ENCODE measurements at regions not wholly inside any gene's neighbourhood (a gene's known extent, or its start where the extent isn't known, plus 50 kb on each side); places are given as distances from the start of the nearest gene placed in this dataset.

- Histone ChIP-seq H3K4me1 (no peaks in the 10 kb centered on the region), H3K36me3 (no peaks in the 10 kb centered on the region), H3K27ac (no peak overlapping the region), H3K9me3 (no peaks in the 10 kb centered on the region), H3K27me3 (no peaks in the 10 kb centered on the region), H3K4me3 (no peak overlapping the region)
- no peak for ATAC-seq
- WGBS, 2 donors (ENCODE audit: low coverage in 1 of 2), result 38% methylated on average over 1 of the region's 1 CpG; no CpG with 5 or more reads in 1 of the 2 donors
- TF ChIP-seq POLR2AphosphoS5 (IDR thresholded peaks at IDR 0.05) (peak; percentile 33), EP300 (IDR thresholded peaks at IDR 0.05) (no peak)
Measured at GRCh38 chr12:25757037-25757665, 201.3 kb upstream of the RASSF8 start.

GRCh38 chr12:25759752-25760151, 198.7 kb upstream of the RASSF8 start:
- H3K4me1 ChIP-seq, result no peaks in the 10 kb centered on the region
- no peak overlapping the region for H3K27ac ChIP-seq
- WGBS, 2 donors (ENCODE audit: low coverage in 1 of 2), result 80% methylated on average over 2 of the region's 2 CpGs
- no peaks in the 10 kb centered on the region for H3K9me3 ChIP-seq
- no peak overlapping the region for H3K4me3 ChIP-seq
- TF ChIP-seq EP300 (IDR thresholded peaks at IDR 0.05) (no peak), CTCF (IDR thresholded peaks at IDR 0.05) (no peak), POLR2A (IDR thresholded peaks at IDR 0.05) (no peak), POLR2AphosphoS5 (IDR thresholded peaks at IDR 0.05) (no peak)
- ATAC-seq, result no peak
- H3K27me3 ChIP-seq, result no peaks in the 10 kb centered on the region
- H3K36me3 ChIP-seq, result no peaks in the 10 kb centered on the region

GRCh38 chr12:25761356-25761755, 197.1 kb upstream of the RASSF8 start:
- no peaks in the 10 kb centered on the region for H3K4me1 ChIP-seq
- TF ChIP-seq CTCF (IDR thresholded peaks at IDR 0.05), result no peak
- WGBS, 2 donors (ENCODE audit: low coverage in 1 of 2), result 58 to 68% methylated on average over 3 of the region's 3 CpGs

DNA sequence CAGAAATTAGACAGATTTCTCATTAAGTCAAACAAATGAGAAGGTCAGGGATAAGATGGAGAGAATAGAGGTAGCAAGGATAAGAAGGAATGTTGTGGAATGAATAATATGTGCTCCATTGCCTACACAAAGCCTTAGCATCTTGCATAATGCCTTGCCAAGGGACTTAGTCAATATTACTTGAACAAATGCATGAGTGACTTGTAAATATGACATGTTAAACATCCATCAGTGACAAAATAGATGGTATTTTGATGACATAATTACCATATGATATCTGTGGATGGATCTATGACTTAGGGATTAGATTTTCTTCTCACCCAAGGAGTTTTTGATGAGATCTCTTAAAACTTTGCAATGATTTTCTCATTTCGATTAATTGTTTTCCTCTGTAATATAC, 194.1 kb upstream of the RASSF8 start:
- WGBS, 2 donors (ENCODE audit: low coverage in 1 of 2), result 89 to 100% methylated on average over 1 of the region's 1 CpG
- Histone ChIP-seq H3K9me3 (no peaks in the 10 kb centered on the region), H3K27me3 (no peaks in the 10 kb centered on the region), H3K27ac (no peak overlapping the region), H3K4me1 (no peaks in the 10 kb centered on the region), H3K36me3 (no peaks in the 10 kb centered on the region), H3K4me3 (no peak overlapping the region)
- ATAC-seq, result no peak
- TF ChIP-seq CTCF (IDR thresholded peaks at IDR 0.05) (no peak), EP300 (IDR thresholded peaks at IDR 0.05) (no peak), POLR2AphosphoS5 (IDR thresholded peaks at IDR 0.05) (no peak), POLR2A (IDR thresholded peaks at IDR 0.05) (no peak)

More at GRCh38 chr12:25761356-25761755, 197.1 kb upstream of the RASSF8 start:
- Histone ChIP-seq H3K4me3 (no peak overlapping the region), H3K27ac (no peak overlapping the region), H3K9me3 (no peaks in the 10 kb centered on the region), H3K36me3 (no peaks in the 10 kb centered on the region), H3K27me3 (no peaks in the 10 kb centered on the region)
- ATAC-seq, result no peak

- Histone ChIP-seq H3K4me3 (no peak overlapping the region), H3K36me3 (no peaks in the 10 kb centered on the region), H3K9me3 (no peaks in the 10 kb centered on the region), H3K27ac (no peak overlapping the region), H3K4me1 (no peaks in the 10 kb centered on the region), H3K27me3 (no peaks in the 10 kb centered on the region)
- TF ChIP-seq CTCF (IDR thresholded peaks at IDR 0.05) (no peak), EP300 (IDR thresholded peaks at IDR 0.05) (no peak), POLR2A (IDR thresholded peaks at IDR 0.05) (no peak), POLR2AphosphoS5 (IDR thresholded peaks at IDR 0.05) (no peak)
- WGBS, 2 donors (ENCODE audit: low coverage in 1 of 2), result 26 to 58% methylated on average over 3 of the region's 3 CpGs
- no peak for ATAC-seq
Measured at GRCh38 chr12:25764892-25765291, 193.6 kb upstream of the RASSF8 start.

Measured in gastroesophageal sphincter (tissue), 4 donors.